ENCODE measurements at regions not wholly inside any gene's neighbourhood (a gene's known extent, or its start where the extent isn't known, plus 50 kb on each side); places are given as distances from the start of the nearest gene placed in this dataset.

DNA sequence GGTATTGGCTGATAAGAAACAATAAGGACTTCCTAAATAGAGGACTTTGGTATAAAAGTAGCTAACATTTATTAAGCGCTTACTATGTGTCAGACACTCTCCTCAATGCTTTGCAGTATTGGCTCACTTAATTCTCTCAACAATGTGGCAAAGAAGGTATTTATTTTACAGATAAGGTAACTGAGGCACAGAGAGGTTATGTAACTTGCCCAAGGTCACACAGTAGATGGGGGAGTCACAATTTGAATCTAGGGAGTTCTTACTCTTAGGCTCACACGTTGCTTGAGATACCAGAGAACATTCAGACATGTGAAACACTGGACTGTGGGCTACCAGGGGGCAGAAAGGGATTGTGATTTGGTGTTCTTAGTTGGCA is 60.8 kb upstream of the GPR158 start:
- no peak for DNase-seq

DNA sequence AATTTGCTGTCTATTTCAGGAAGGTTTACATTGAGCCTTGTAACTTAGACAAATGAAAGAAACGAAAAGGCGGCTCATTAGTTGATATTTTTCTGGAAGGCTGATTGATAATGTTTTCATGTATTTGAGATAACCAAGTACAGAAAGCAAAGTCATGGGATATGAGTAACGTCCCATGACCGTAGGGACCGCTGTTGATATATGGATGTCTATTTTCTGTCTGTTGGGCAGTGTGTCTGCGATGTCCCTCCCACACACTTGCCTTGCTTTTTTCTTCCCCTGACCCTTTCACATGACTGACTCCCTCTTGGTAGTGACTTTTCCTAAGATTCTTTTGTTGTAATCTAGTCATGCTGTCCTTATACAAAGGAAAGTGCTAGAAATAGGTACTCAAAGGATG is 57.0 kb upstream of the GPR158 start:
- DNase-seq = no peak

DNA sequence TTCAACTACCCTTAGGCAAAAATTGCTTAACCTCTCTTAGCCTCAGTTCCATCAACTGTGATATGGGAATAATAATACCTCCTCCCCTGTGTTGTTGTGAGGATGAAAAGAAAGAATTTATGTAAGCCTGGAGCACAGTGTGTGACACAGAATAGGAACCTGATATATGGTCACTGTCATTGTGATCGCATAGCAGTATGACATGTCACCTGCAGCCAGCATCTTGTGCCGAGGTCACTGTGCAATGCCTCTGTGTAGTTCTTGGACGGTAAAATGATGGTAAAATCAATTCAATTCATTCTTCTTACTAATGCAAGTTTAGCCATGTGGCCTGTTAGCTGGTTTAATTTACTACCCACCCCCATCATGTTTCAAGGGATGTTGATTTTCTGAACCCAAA is 54.6 kb upstream of the GPR158 start:
- no peak for DNase-seq

All from stimulated activated CD4-positive, alpha-beta T cell treated with anti-CD3 and anti-CD28 coated beads, Interleukin-2, amount 100 ng/mL, for 48 hours (primary cell).